Inferior parietal cortex (tissue), 1 donor: ENCODE measurements at regions not wholly inside any gene's neighbourhood (a gene's known extent, or its start where the extent isn't known, plus 50 kb on each side); places are given as distances from the start of the nearest gene placed in this dataset.
"Not testable (repeated sequence)": the region's sequence is repeated elsewhere in the genome, so short reads cannot be mapped to it uniquely, and the experiment has no call there.

Experiments used
- DNase-seq: peaks from one replicate; pipeline ENCODE4 v3.0.0-alpha.2; 2016; ENCODE audit errors: extremely low spot score

GRCh38 chr2:104904889-104905288 lies 51.0 kb downstream of the POU3F3 start:
- DNase-seq, result no peak

DNA sequence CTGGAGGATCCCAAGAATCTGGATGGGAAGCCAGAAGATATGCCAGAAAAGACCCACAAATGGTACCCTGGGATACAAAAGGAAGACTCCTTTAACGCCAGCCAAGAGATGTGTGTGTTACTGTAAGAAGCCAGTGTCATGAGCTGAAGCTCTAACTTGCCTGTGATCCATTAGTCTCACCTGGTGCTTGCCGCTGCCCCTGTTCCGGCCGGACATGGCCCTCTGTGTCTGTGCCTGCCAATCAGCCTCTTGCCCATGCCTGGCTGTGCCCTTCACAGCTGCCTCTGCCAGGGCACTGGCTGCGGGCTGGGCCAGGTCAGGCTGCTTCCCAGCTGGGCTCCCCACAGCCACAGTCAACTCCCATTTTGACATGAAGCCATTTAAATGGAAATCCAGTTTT lies 55.4 kb downstream of the POU3F3 start:
- no peak for DNase-seq

DNA sequence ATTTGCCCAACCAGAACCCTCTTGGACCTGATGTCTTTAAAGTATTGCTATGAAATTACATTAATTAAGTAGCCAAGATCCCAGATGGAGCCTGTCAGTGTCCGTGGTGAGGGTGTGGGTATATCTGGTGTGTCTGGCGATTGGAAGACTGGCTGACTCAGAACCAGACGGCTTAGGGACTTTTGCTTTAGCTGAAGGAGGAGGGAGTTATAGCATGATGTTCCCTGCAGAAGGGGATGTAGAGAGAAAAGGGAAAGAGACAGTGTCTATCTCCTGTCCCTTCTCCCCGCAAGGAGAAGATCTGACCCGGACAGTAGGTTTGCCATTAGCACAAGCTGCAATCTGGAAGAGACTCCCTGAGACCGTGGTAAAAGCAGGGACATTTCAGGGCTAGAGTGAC lies 60.6 kb downstream of the POU3F3 start:
- no peak for DNase-seq

DNA sequence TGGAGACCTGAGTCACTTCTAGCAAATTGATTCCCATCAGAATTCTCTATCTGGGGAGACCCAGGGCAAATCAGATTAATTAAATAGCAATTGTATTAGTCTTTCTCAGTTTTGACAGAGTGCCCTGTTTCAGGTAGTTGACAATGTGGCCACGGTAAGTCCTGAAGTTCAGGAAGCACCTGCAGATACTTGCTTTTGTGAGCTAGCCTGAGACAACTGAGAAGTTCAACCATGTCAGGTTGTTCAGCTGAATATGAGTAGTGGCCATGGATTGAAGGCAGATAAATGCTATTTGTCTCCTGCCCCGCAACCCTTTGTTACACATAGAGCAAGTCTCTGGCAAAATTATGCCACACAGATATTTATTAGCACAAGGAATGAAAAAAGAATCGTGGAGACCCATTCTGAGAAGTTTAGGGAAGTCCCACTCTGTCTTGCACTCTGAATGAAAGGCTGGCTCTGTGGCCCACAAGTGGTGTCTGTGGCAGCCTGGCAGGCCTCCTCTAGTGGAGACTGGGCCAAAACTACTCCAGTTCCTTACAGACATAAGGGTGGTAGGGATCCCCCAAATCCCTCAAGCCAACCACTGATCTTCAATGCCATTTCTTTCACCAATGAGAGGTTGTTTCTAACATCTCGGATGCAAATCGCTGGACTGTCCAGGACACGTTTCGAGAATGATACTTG lies 61.3 kb downstream of the POU3F3 start:
- no peak for DNase-seq

GRCh38 chr2:104919127-104919526 lies 65.2 kb downstream of the POU3F3 start:
- DNase-seq, result no peak

DNA sequence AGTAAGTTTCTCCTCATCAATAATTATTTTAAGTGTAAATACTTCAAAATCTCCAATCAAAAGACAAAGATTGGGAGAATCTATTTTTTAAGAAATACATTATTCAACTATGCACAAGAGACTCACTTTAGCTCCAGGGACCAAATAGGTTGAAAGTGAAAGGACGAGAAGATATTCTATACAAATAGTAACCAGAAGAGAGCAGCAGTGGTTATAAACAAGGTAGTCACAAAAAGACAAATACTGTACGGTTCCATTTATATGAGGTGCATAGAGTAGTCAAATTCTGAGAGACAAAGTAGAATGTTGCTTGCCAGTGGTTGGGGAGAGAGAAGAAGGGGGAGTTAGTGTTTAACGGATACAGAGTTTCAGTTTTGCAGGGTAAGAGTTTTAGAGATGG lies 69.8 kb downstream of the POU3F3 start:
- DNase-seq, result no peak

GRCh38 chr2:104929663-104930062 lies 75.7 kb downstream of the POU3F3 start:
- DNase-seq, result no peak

GRCh38 chr2:104930732-104931131 lies 76.8 kb downstream of the POU3F3 start:
- DNase-seq, result no peak

DNA sequence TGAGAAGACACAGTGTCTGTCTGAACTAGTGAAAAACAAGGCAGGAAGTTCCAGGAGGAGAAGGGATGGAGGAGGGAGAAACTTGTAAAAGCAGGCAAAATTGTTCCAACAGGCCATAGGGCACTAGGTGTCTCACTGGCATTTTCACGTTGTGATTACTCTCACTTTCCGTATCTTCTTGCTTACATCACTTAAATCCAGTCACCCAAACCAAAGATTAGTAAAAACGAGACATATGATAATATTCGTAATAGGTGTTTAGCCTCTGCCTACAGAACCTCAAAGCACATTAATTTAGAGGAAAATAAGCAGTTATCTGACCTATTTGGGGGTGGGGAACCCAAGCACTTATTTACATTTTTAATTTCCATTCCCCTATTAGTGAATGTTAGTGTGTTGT lies 78.3 kb downstream of the POU3F3 start:
- DNase-seq, result no peak

GRCh38 chr2:104933151-104933917 lies 79.4 kb downstream of the POU3F3 start:
- no peak for DNase-seq

GRCh38 chr2:104936527-104936926 lies 82.6 kb downstream of the POU3F3 start:
- no peak for DNase-seq

GRCh38 chr2:104938231-104938941 lies 84.5 kb downstream of the POU3F3 start:
- DNase-seq, result no peak

DNA sequence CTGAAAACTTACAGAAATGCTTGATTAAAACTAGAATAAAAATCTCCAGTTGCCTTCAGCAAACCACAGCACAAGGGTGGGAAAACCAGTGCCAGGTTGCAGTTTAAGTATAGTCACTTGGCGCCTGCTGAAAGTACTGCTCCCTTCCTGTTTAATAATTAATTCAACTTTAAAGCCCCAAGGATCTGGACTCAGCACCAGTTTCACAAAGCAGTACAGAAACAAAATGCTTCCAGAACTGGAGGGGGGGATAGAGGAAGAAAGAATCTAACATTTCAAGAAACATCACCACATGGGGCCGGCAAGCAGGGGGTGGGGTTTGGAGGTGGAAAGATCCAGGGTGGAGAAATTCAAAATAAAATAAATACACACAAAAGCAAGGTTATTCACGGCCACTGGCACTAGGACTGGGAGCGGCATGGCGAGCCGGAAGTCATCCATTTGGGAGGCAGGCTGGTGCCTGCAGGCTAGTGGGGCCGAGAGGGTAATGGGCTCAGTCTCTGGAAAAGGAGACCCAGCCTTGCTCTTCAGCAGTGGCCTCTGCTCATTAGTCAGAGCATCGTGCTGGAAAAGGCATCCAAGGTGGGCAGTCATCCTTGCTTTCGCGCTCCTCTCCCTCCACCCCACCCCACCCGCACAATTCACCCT lies 85.8 kb downstream of the POU3F3 start:
- DNase-seq, result no peak

DNA sequence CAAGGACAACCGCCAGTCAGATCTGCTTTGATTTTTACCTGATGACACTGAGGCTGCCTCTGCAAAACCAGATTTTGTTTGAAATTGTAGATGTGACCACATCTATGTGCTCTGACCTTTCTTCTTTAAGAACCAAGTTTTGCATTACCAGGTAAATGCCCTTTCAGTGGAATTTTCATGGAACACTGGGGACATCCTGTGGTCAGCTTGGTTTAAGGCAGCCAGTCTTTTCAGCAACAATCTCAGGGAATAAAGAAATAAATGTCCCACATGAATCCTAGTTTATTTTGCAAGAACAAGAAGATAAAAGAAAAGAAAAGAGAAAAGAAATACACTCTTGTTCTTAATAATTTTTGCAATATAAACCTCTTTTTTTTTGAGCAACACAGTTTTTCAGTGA lies 90.6 kb downstream of the POU3F3 start:
- DNase-seq, result peak; percentile 73

- no peak for DNase-seq
These were observed 91.2 kb downstream of the POU3F3 start for GRCh38 chr2:104945121-104945520.

DNA sequence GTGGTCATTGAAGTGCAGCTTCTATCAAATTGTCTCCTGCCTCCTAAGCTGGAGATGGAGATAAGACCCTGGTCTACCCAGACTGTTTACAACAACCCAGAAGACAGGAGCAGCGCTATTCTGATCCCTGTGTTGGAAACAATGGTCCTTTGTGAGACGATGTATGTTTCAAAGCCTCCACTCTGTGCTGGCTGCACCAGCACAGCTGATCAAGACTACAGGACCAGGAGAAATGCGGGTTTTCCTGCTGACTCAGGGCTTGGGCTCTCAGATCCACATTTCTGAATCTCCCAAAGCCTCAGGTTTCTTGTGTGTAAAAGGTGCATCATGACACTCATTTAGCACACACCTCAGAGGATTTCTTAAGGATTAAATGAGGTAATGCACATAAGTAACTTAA lies 92.0 kb downstream of the POU3F3 start:
- DNase-seq, result peak; percentile 74

GRCh38 chr2:104947456-104947855 lies 90.4 kb upstream of the MRPS9 start:
- not testable (repeated sequence) for DNase-seq

- no peak for DNase-seq
These were observed 84.9 kb upstream of the MRPS9 start for GRCh38 chr2:104952976-104953375.

DNA sequence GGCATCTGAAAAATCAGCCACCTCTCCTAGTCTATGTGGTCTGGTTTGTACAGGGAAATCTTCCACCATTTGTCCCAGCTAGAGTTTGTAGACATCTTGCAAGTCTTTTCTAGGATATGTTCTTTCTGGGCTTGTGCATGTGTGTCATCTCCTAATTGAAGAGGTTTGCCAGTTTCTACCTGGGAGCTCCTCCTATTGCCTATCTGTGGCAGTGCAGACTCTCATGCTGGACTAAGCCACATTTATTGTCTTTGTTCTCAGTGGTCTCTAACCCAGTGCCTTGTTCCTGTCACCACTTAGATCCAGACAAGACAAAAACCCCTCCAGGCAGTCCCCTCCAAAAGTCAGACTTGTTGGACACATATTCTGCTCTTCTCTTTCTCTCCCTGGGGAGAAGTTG lies 72.0 kb upstream of the MRPS9 start:
- no peak for DNase-seq

- no peak for DNase-seq
These were observed 68.3 kb upstream of the MRPS9 start for GRCh38 chr2:104969564-104969963.

DNA sequence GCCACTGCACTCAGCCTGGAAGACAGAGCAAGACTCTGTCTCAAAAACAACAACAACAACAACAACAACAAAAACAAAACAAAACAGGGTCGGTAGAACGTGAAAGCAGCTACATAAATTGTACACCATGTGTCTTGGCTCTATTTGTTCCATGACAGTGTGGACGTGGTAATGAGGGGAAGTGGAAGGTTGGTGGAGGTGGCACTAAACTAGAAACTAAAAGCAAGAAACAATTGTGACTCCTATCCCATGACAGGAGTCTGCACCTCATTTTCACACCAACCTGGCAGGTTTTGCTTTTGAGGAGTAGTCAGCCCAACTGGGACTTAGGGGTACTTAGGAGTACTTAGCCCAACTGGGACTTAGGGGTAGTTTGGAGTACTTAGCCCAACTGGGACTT lies 62.5 kb upstream of the MRPS9 start:
- no peak for DNase-seq

GRCh38 chr2:104975851-104976250 lies 62.0 kb upstream of the MRPS9 start:
- DNase-seq, result no peak
